H1 (cell line): ENCODE measurements at regions not wholly inside any gene's neighbourhood (a gene's known extent, or its start where the extent isn't known, plus 50 kb on each side); places are given as distances from the start of the nearest gene placed in this dataset.

Experiments used
- SUZ12 ChIP-seq: fragments of 200-600 bp; sonication (generic); IDR thresholded peaks from 2 replicates; pipeline ENCODE4 v1.6.1; 2012; ENCODE audit warnings: mild to moderate bottlenecking, inconsistent platforms, low read length, moderate library complexity, mixed read lengths

DNA sequence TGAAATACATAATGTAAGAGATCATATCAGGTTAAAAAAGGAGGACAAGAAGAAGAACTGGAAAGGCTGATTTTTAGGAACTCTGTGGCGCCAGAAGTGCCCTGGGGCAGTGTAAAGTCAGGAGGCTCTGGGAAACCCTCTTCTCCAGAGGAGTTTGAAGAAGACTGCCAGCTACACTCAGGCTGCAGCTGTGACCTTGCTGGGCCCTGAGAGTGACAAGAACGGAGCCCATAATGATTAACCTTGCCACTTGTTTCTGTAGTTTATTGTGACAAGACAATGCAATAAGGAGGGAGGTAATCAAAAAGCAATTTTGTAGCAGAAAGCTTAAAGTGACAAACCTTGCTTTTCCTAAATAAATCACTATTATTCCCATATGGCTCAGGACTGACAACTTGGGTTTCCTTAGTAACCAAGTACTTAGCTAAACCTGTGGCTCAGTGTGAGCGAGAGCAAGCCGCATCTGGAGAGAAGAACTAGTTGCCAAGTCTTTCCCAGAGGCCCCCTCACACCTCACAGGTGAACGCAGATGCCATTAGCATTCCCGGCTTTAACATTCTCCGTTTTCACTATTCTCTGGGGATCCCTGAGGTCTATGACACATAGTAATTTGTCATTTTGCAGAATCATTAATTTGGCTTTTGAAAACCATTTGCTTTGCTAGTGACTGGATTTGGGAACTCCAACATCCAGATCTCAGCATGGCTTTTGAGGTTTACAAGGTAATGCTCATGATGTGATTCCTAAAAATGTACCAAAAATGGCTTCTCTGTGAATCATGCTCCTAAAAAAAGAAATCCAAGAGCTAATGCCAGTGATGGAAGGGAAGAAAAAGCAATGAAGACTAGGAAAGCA, 115.9 kb downstream of the OMA1 start (continued):
- TF ChIP-seq SUZ12: no peak
